ENCODE measurements at regions not wholly inside any gene's neighbourhood (a gene's known extent, or its start where the extent isn't known, plus 50 kb on each side); places are given as distances from the start of the nearest gene placed in this dataset.

DNA sequence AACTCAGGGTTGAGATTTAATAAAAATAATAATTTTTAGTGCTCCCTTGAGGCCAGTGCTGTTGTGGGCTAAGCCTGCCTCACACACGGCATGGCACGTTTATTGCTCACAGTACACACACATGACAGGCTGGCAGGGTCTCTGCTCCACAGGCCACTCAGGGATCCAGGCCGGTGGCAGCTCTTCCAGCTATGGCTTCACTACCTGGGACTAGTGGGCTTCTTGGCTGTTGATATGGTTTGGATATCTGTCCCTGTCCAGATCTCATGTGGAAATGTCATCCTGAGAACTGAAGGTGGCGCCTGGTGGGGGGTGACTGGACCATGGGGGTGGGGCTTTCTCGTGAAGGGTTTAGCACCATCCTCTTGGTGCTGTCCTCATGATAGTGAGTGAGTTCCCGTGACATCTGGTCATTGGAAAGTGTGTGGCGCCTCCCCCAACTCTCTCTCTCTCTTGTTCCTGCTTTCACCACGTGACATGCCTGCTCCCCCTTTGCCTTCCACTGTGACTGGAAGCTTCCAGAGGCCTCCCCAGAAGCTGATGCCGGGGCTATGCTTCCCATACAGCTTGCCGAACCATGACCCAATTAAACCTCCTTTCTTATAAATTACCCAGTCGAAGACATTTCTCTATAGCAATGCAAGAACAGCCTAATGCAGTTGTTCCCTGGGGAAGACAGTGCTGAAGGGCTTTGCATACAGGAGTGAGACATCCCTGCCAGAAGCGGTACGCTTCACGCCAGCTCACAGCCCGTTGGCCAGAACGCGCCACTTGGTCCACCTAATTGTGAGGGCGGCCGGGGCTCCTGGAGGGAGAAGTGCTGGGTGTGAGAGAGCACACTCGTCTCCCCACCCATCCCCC is 226.9 kb upstream of the C1orf174 start:
- no peak for TF ChIP-seq CTCF (IDR thresholded peaks at IDR 0.05)
- TF ChIP-seq POLR2A (IDR thresholded peaks at IDR 0.05), result no peak
